ENCODE measurements at regions not wholly inside any gene's neighbourhood (a gene's known extent, or its start where the extent isn't known, plus 50 kb on each side); places are given as distances from the start of the nearest gene placed in this dataset.
A peak's percentile ranks its signal among the peaks of the same experiment; 100 is the strongest.

- no peak for TF ChIP-seq ELF1 (CRISPR knock-in tag; IDR thresholded peaks at IDR 0.05)
- peak; percentile 87 for TF ChIP-seq ARID3A (IDR thresholded peaks at IDR 0.05; ENCODE audit: low read depth, low read length)
- no peak; the same call in 1 of the 2 replicates for TF ChIP-seq ARNT2 (CRISPR knock-in tag; IDR thresholded peaks at IDR 0.05; ENCODE audit: low read depth)
- TF ChIP-seq MAZ (IDR thresholded peaks at IDR 0.05; ENCODE audit: borderline replicate concordance, low read depth, low read length): no peak
- no peak; the same call in 1 of the 2 replicates for TF ChIP-seq MAZ (CRISPR knock-in tag; IDR thresholded peaks at IDR 0.05; ENCODE audit: low read depth)
- TF ChIP-seq TP53 (CRISPR knock-in tag; conservative IDR thresholded peaks at IDR 0.05): no peak
- peak; percentile 53 for TF ChIP-seq TBL1XR1 (IDR thresholded peaks at IDR 0.05; ENCODE audit: borderline replicate concordance, low read length, partially characterized antibody)
- TF ChIP-seq ZBTB44 (CRISPR knock-in tag; IDR thresholded peaks at IDR 0.05): no peak
- 0 out of 2 replicates have a peak, but pooled peaks have one; percentile 48 for TF ChIP-seq SMYD3 (CRISPR knock-in tag; IDR thresholded peaks at IDR 0.05)
- TF ChIP-seq DPF2 (CRISPR knock-in tag; IDR thresholded peaks at IDR 0.05; ENCODE audit: borderline replicate concordance, low read depth): peak; percentile 52; the same call in 1 of the 2 replicates
- TF ChIP-seq ZNF17 (CRISPR knock-in tag; IDR thresholded peaks at IDR 0.05): no peak
- TF ChIP-seq ZNF788 (CRISPR knock-in tag; IDR thresholded peaks at IDR 0.05; ENCODE audit: borderline replicate concordance): no peak
- peak; percentile 73 for TF ChIP-seq HOMEZ (CRISPR knock-in tag; IDR thresholded peaks at IDR 0.05; ENCODE audit: low read depth)
- TF ChIP-seq THAP11 (CRISPR knock-in tag; IDR thresholded peaks at IDR 0.05): peak; percentile 68
- peak; percentile 77 for TF ChIP-seq FOXA1 (IDR thresholded peaks at IDR 0.05)
- TF ChIP-seq FOXA1 (CRISPR knock-in tag; IDR thresholded peaks at IDR 0.05): peak; percentile 91
- TF ChIP-seq CC2D1A (CRISPR knock-in tag; IDR thresholded peaks at IDR 0.05): no peak
- TF ChIP-seq ZNF691 (CRISPR knock-in tag; IDR thresholded peaks at IDR 0.05; ENCODE audit: borderline replicate concordance, low read depth): no peak
- no peak for TF ChIP-seq ZNF589 (CRISPR knock-in tag; conservative IDR thresholded peaks at IDR 0.05)
- no peak for TF ChIP-seq NFE2 (CRISPR knock-in tag; IDR thresholded peaks at IDR 0.05)
- TF ChIP-seq FOXK1 (CRISPR knock-in tag; IDR thresholded peaks at IDR 0.05; ENCODE audit: borderline replicate concordance, low read depth): peak; percentile 81
- peak; percentile 40; the same call in 1 of the 2 replicates for TF ChIP-seq KDM1A (CRISPR knock-in tag; IDR thresholded peaks at IDR 0.05)
- 0 out of 2 replicates have a peak, but pooled peaks have one; percentile 36 for TF ChIP-seq HOXA5 (CRISPR knock-in tag; IDR thresholded peaks at IDR 0.05)
- no peak for TF ChIP-seq KLF6 (CRISPR knock-in tag; IDR thresholded peaks at IDR 0.05)
- TF ChIP-seq SIX1 (CRISPR knock-in tag; IDR thresholded peaks at IDR 0.05; ENCODE audit: borderline replicate concordance): peak; percentile 61; the same call in 1 of the 2 replicates
- peak; percentile 89 for TF ChIP-seq MEF2D (CRISPR knock-in tag; IDR thresholded peaks at IDR 0.05)
- TF ChIP-seq PAWR (CRISPR knock-in tag; IDR thresholded peaks at IDR 0.05; ENCODE audit: borderline replicate concordance): no peak
These were observed 57.8 kb upstream of the ERRFI1 start (continued) for GRCh38 chr1:8083739-8084484.
